Thyroid gland (tissue), 4 donors: ENCODE measurements at regions not wholly inside any gene's neighbourhood (a gene's known extent, or its start where the extent isn't known, plus 50 kb on each side); places are given as distances from the start of the nearest gene placed in this dataset.

ENCODE experiments used
- DNase-seq, 2 donors: peaks; one replicate each; pipeline ENCODE4 v3.0.0-alpha.2; 2019
- H3K27ac ChIP-seq, 3 donors: fragments of 200-600 bp; sonication (generic); 1 replicate in 2 of 3; 2 replicates in 1 of 3; pipeline ENCODE4 v1.5.1; 2016 to 2019; ENCODE audit warnings: mild to moderate bottlenecking in 1 of 3, moderate library complexity in 1 of 3
- H3K27me3 ChIP-seq: fragments of 200-600 bp; sonication (generic); one replicate; pipeline ENCODE4 v1.5.1; 2019
- H3K36me3 ChIP-seq, 2 donors: fragments of 200-600 bp; sonication (generic); one replicate each; pipeline ENCODE4 v1.5.1; 2016 to 2019
- H3K4me1 ChIP-seq, 2 donors: fragments of 200-600 bp; sonication (generic); one replicate each; pipeline ENCODE4 v1.5.1; 2017 to 2019
- H3K4me3 ChIP-seq, 3 donors: fragments of 200-600 bp; sonication (generic); replicated peaks in 1 of 3; 1 replicate in 2 of 3; 2 replicates in 1 of 3; pipeline ENCODE4 v1.5.1; 2016; ENCODE audit warnings: mild to moderate bottlenecking in 1 of 3
- H3K9me3 ChIP-seq: fragments of 200-600 bp; sonication (generic); one replicate; pipeline ENCODE4 v1.5.1; 2017
- CTCF ChIP-seq, 6 experiments: fragments of 200-600 bp in 3 of 6; fragments of 450-650 bp in 3 of 6; sonication (generic) in 3 of 6; IDR thresholded peaks; one replicate each; pipeline ENCODE4 v1.5.1; 2016 to 2019; ENCODE audit warnings: antibody characterized with exemption in 6 of 6, mild to moderate bottlenecking in 2 of 6, inconsistent platforms in 1 of 6, moderate library complexity in 1 of 6
- POLR2A ChIP-seq, 2 donors: fragments of 450-650 bp; IDR thresholded peaks; one replicate each; pipeline ENCODE4 v1.6.1; 2017; ENCODE audit warnings: antibody characterized with exemption in 2 of 2, mild to moderate bottlenecking in 2 of 2, moderate library complexity in 1 of 2
- WGBS, 2 donors: methylation state at CpG; one replicate each; pipeline ENCODE4 v1.1.5; 2017; 5-methylcytosine and 5-hydroxymethylcytosine counted together
- intact Hi-C: fragments of 100-400 bp; cut with DNase I; formaldehyde crosslinking; loops from one replicate; pipeline ENCODE4 v1.15.1; 2023

GRCh38 chr9:121587863-121588262 is 63.6 kb upstream of the DAB2IP start:
- Histone ChIP-seq H3K9me3 (no peaks in the 10 kb centered on the region), H3K27me3 (no peaks in the 10 kb centered on the region), H3K27ac (no peak overlapping the region), H3K4me3 (no peak overlapping the region), H3K36me3 (no peaks in the 10 kb centered on the region), H3K4me1 (no peaks in the 10 kb centered on the region)
- 89 to 94% methylated on average over 4 of the region's 4 CpGs for WGBS, 2 donors
- intact Hi-C loops: no loop called here
- no peak for TF ChIP-seq CTCF (IDR thresholded peaks at IDR 0.05)
- DNase-seq: no peak

- no peaks in the 10 kb centered on the region for H3K27me3 ChIP-seq
- DNase-seq: no peak
- 72 to 82% methylated on average over 5 of the region's 5 CpGs for WGBS, 2 donors
- no peak overlapping the region for H3K27ac ChIP-seq
- no peaks in the 10 kb centered on the region for H3K4me1 ChIP-seq
- TF ChIP-seq POLR2A (IDR thresholded peaks at IDR 0.05) (no peak), CTCF (IDR thresholded peaks at IDR 0.05) (no peak)
- H3K36me3 ChIP-seq: no peaks in the 10 kb centered on the region
- intact Hi-C loops: no loop called here
- no peak overlapping the region for H3K4me3 ChIP-seq
- H3K9me3 ChIP-seq: no peaks in the 10 kb centered on the region
These were observed 61.4 kb upstream of the DAB2IP start for GRCh38 chr9:121589986-121590385.

GRCh38 chr9:121592265-121592664 is 59.2 kb upstream of the DAB2IP start:
- intact Hi-C loops: no loop called here
- WGBS, 2 donors: 69 to 87% methylated on average over 2 of the region's 2 CpGs
- TF ChIP-seq POLR2A (IDR thresholded peaks at IDR 0.05) (no peak), CTCF (IDR thresholded peaks at IDR 0.05) (no peak)
- H3K36me3 ChIP-seq: no peaks in the 10 kb centered on the region
- H3K4me3 ChIP-seq: no peak overlapping the region
- no peaks in the 10 kb centered on the region for H3K27me3 ChIP-seq
- H3K4me1 ChIP-seq: no peaks in the 10 kb centered on the region
- no peak overlapping the region for H3K27ac ChIP-seq
- no peaks in the 10 kb centered on the region for H3K9me3 ChIP-seq
- DNase-seq: no peak

- Histone ChIP-seq H3K27me3 (no peaks in the 10 kb centered on the region), H3K36me3 (no peaks in the 10 kb centered on the region), H3K27ac (no peak overlapping the region), H3K4me1 (no peaks in the 10 kb centered on the region), H3K9me3 (no peaks in the 10 kb centered on the region), H3K4me3 (no peak overlapping the region)
- intact Hi-C loops: no loop called here
- DNase-seq: no peak
- TF ChIP-seq CTCF (IDR thresholded peaks at IDR 0.05): no peak
- TF ChIP-seq POLR2A (IDR thresholded peaks at IDR 0.05): no peak
- WGBS, 2 donors: 88 to 90% methylated on average over 7 of the region's 7 CpGs
These were observed 58.4 kb upstream of the DAB2IP start for GRCh38 chr9:121593066-121593465.

GRCh38 chr9:121596515-121596914 is 54.9 kb upstream of the DAB2IP start:
- H3K4me1 ChIP-seq: peaks cover 7 to 18% of the 10 kb centered on the region in 2 donors
- WGBS, 2 donors: 94 to 97% methylated on average over 1 of the region's 1 CpG
- no peaks in the 10 kb centered on the region for H3K36me3 ChIP-seq
- DNase-seq: no peak
- intact Hi-C loops: no loop called here
- H3K27ac ChIP-seq: no peak overlapping the region
- no peaks in the 10 kb centered on the region for H3K9me3 ChIP-seq
- no peaks in the 10 kb centered on the region for H3K27me3 ChIP-seq
- no peak overlapping the region for H3K4me3 ChIP-seq
- TF ChIP-seq POLR2A (IDR thresholded peaks at IDR 0.05): no peak
- TF ChIP-seq CTCF (IDR thresholded peaks at IDR 0.05): no peak
